ENCODE measurements at regions not wholly inside any gene's neighbourhood (a gene's known extent, or its start where the extent isn't known, plus 50 kb on each side); places are given as distances from the start of the nearest gene placed in this dataset.

GRCh38 chr4:170229006-170229405, 139.2 kb upstream of the AADAT start:
- no peak overlapping the region for H3K56ac ChIP-seq (replicated peaks; ENCODE audit: insufficient read length, low read depth, low read length)
- whole genome bisulfite sequencing, 2 experiments (ENCODE audit: extremely low coverage in 1 of 2, insufficient coverage in 1 of 2, insufficient read length in 1 of 2, insufficient replicate concordance in 2 of 2, low coverage in 1 of 2, low lambda C conversion rate in 2 of 2, missing lambda C conversion rate in 1 of 2), result 79% methylated on average over 1 of the region's 1 CpG; no CpG with 5 or more reads in 1 of the 2 experiments
- TF ChIP-seq TAF7 (optimal IDR thresholded peaks at IDR 0.05; ENCODE audit: borderline replicate concordance, low read depth, low read length), result no peak
- no peak for TF ChIP-seq ATF3 (IDR thresholded peaks at IDR 0.05; ENCODE audit: insufficient read depth, low read depth, low read length)
- TF ChIP-seq ZNF274 (IDR thresholded peaks at IDR 0.05; ENCODE audit: borderline replicate concordance, extremely low read depth, low read length), result no peak
- no peak for TF ChIP-seq USF2 (IDR thresholded peaks at IDR 0.05; ENCODE audit: low read length)
- no peak for TF ChIP-seq SAP30 (IDR thresholded peaks at IDR 0.05; ENCODE audit: insufficient read depth, insufficient replicate concordance, low read length)
- TF ChIP-seq TCF12 (IDR thresholded peaks at IDR 0.05; ENCODE audit: low read depth, low read length), result no peak
- no peak for TF ChIP-seq RAD21 (IDR thresholded peaks at IDR 0.05 in 1 of 2, conservative IDR thresholded peaks at IDR 0.05 in 1 of 2; ENCODE audit: low read depth in 2 of 2, low read length in 2 of 2)
- no peak for TF ChIP-seq ATF2 (IDR thresholded peaks at IDR 0.05; ENCODE audit: low read length)
- TF ChIP-seq TBP (IDR thresholded peaks at IDR 0.05; ENCODE audit: low read depth, low read length), result no peak
- no peak for TF ChIP-seq SIN3A (conservative IDR thresholded peaks at IDR 0.05 in 1 of 2, IDR thresholded peaks at IDR 0.05 in 1 of 2; ENCODE audit: low read depth in 1 of 2, low read length in 2 of 2)

More at GRCh38 chr4:170229006-170229405, 139.2 kb upstream of the AADAT start:
- Histone ChIP-seq H2BK12ac (ENCODE audit: low read depth, low read length) (no peak overlapping the region), H2AFZ (ENCODE audit: low read length) (no peak overlapping the region), H3K4ac (replicated peaks; ENCODE audit: insufficient read length, low read depth, low read length) (no peak overlapping the region), H4K5ac (ENCODE audit: insufficient read length, low read depth, low read length) (no peak overlapping the region), H2BK120ac (replicated peaks; ENCODE audit: low read depth, low read length) (no peak overlapping the region), H3K4me3 (ENCODE audit: extremely low read depth in 1 of 4, insufficient read depth in 2 of 4, low read depth in 3 of 4, low read length in 4 of 4) (no peak overlapping the region), H3K18ac (ENCODE audit: extremely low read depth, low read length) (no peak overlapping the region), H3K23ac (ENCODE audit: insufficient read length) (no peak overlapping the region), H3K79me1 (ENCODE audit: low read depth, low read length) (no peaks in the 10 kb centered on the region), H3K23me2 (ENCODE audit: low read depth, low read length) (no peaks in the 10 kb centered on the region), H2AK5ac (ENCODE audit: low read depth, low read length) (no peak overlapping the region), H4K91ac (replicated peaks; ENCODE audit: insufficient read length, low read length) (no peak overlapping the region), H4K20me1 (replicated peaks in 1 of 2; ENCODE audit: control insufficient read depth in 1 of 2, insufficient read depth in 2 of 2, low read length in 2 of 2) (no peaks in the 10 kb centered on the region), H4K8ac (ENCODE audit: extremely low read depth, insufficient read depth, low read length) (no peak overlapping the region), H3K4me1 (replicated peaks in 1 of 4; ENCODE audit: control insufficient read depth in 3 of 4, insufficient read depth in 4 of 4, low read length in 3 of 4) (peaks cover 0 to 4% (median 1%) of the 10 kb centered on the region in 4 experiments; a peak in 2 of 7 replicates), H2BK15ac (ENCODE audit: low read length) (no peak overlapping the region), H3K4me2 (ENCODE audit: insufficient read depth in 1 of 2, low read depth in 2 of 2, low read length in 2 of 2) (peak overlapping the region in 1 of 2 experiments; percentile 35; a peak in 1 of 4 replicates), H3K36me3 (ENCODE audit: control insufficient read depth in 2 of 4, insufficient read depth in 4 of 4, low read length in 3 of 4) (no peaks in the 10 kb centered on the region), H3K27ac (ENCODE audit: low read depth, low read length) (no peak overlapping the region), H2BK20ac (ENCODE audit: low read length) (no peak overlapping the region), H3K14ac (ENCODE audit: insufficient read length) (no peak overlapping the region), H3K9me3 (ENCODE audit: insufficient read depth in 2 of 2, low read depth in 1 of 2, low read length in 1 of 2) (no peaks in the 10 kb centered on the region), H3K9ac (replicated peaks in 1 of 4; ENCODE audit: extremely low read depth in 1 of 4, low read depth in 3 of 4, low read length in 3 of 4) (no peak overlapping the region), H3K79me2 (ENCODE audit: control insufficient read depth in 1 of 2, insufficient read depth in 2 of 2, low read length in 2 of 2) (no peaks in the 10 kb centered on the region), H3K27me3 (replicated peaks in 1 of 4; ENCODE audit: control insufficient read depth in 3 of 4, extremely low read depth in 1 of 4, insufficient read depth in 3 of 4, low read length in 3 of 4) (no peaks in the 10 kb centered on the region), H2BK5ac (ENCODE audit: low read depth, low read length) (no peak overlapping the region)
- FAIRE-seq (peak; percentile 13), DNase-seq (ENCODE audit: low read depth in 1 of 2, low spot score in 2 of 2) (no peak)
- ChIA-PET POLR2A (ENCODE audit: partially characterized antibody) (no interaction called here), CTCF (ENCODE audit: partially characterized antibody) (interaction anchor here (0.6 to 2.2 kb wide), 6 partner anchors 12 to 667 kb away, joined by 3 to 12 read pairs (median 3); no protein-coding TSS in a partner anchor)
